Testis (tissue), 2 donors: ENCODE measurements at regions not wholly inside any gene's neighbourhood (a gene's known extent, or its start where the extent isn't known, plus 50 kb on each side); places are given as distances from the start of the nearest gene placed in this dataset.

Source experiments
- POLR2A ChIP-seq: fragments of 450-650 bp; IDR thresholded peaks from one replicate; pipeline ENCODE4 v1.6.1; 2017; ENCODE audit warnings: antibody characterized with exemption, mild to moderate bottlenecking, moderate library complexity
- TF ChIP-seq, protein P1 (sequence below), 3 experiments: fragments of 450-650 bp in 2 of 3; fragments of 200-600 bp in 1 of 3; sonication (generic) in 1 of 3; IDR thresholded peaks; one replicate each; pipeline ENCODE4 v1.5.1; 2016 to 2019; ENCODE audit warnings: antibody characterized with exemption in 3 of 3, mild to moderate bottlenecking in 2 of 3, moderate library complexity in 1 of 3

DNA sequence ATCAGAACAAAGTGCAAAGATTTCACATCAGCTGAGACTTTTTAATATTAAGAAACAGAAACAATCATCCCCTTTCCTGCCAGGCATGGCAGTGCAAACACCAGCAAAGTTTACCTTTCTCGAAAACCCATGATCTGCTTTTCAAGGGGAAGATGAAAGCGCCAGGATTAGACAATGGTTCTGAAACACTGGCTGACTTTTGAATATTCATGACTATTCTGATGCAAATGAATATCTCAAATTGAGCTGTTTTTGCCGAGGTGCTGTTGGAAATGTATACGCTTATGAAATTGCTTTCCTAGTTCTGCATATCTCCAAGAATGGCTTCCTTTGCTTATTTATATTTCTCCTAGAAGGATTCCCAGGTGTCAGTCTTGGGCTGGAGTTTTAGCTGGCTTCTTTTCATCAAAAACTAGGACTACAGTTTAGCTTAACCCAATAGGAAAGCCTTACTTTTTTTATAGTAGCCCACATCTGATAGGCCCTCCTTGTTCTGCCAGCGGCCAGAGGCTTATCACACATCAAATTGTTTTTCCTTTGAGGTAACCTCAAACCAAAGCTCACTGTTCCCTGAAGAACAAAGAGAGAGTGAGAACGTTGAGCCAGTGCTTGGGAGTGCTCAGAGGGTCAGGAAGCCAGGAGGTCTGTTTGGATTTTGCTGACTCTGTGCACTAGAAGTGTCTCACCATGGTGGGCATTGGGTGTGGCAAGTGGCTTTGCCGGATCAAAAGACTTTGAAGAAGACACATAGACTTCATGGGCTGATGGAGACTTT lies 74.0 kb upstream of the PLCL2 start:
- TF ChIP-seq, protein P1, sequence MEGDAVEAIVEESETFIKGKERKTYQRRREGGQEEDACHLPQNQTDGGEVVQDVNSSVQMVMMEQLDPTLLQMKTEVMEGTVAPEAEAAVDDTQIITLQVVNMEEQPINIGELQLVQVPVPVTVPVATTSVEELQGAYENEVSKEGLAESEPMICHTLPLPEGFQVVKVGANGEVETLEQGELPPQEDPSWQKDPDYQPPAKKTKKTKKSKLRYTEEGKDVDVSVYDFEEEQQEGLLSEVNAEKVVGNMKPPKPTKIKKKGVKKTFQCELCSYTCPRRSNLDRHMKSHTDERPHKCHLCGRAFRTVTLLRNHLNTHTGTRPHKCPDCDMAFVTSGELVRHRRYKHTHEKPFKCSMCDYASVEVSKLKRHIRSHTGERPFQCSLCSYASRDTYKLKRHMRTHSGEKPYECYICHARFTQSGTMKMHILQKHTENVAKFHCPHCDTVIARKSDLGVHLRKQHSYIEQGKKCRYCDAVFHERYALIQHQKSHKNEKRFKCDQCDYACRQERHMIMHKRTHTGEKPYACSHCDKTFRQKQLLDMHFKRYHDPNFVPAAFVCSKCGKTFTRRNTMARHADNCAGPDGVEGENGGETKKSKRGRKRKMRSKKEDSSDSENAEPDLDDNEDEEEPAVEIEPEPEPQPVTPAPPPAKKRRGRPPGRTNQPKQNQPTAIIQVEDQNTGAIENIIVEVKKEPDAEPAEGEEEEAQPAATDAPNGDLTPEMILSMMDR (IDR thresholded peaks at IDR 0.05): no peak
- no peak for TF ChIP-seq POLR2A
